ENCODE measurements at regions not wholly inside any gene's neighbourhood (a gene's known extent, or its start where the extent isn't known, plus 50 kb on each side); places are given as distances from the start of the nearest gene placed in this dataset.
"Not testable (repeated sequence)": the region's sequence is repeated elsewhere in the genome, so short reads cannot be mapped to it uniquely, and the experiment has no call there.

DNA sequence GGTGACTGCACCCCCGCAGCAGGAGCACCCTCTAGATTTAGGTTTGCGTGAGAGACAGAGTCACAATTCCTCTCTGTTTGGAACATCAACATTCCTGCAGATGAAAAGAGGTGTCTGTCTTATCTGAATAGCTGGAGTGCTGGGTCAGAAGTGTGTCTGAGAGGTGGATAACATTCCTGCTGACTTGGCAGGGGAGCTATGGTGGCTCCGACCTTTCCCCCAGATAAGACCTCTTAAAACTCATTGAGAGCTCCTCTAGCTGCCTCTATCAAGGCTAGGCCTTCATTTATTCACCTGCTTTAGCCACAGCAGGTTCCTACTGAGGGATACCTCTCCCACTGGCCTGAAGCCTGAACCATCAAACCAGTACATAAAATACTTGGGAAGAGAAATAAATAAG is 615.5 kb downstream of the LRRC70 start:
- DNase-seq, result no peak

DNA sequence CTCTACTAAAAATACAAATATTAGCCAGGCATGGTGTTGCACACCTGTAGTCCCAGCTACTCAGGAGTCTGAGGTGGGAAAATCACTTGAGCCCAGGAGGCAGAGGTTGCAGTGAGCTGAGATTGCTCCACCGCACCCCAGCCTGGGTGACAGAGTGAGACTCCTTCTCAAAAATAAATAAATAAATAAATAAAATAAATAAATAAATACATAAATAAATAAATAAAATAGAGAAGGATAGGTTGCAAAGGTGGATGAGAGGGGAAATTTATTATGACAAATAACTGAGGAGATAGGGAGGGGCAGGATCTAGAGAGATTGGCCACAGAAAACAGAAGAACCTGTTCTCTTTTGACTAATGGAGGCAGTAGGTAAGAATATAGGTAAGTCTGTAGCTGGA is 601.6 kb downstream of the LRRC70 start:
- DNase-seq, result not testable (repeated sequence)

DNA sequence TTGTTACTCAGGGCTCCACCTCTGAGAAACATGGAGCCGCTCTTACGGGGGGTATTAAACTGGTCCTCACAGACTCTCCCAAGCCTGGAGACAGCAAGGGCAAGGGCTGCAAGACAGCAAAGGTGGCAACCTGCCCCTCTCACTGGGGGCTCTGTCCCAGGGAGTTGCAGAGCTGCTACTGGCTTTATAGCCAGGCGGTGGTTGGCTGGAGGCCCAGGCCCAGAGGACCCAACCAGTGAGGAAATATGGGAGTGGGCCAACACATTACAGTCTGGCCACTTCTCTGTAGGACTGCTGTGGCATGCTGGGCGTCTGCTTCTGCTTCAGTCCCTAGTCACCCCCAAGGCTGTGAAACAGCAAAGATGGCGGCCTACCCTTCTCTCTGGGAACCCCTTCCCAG is 597.2 kb downstream of the LRRC70 start:
- no peak for DNase-seq

DNA sequence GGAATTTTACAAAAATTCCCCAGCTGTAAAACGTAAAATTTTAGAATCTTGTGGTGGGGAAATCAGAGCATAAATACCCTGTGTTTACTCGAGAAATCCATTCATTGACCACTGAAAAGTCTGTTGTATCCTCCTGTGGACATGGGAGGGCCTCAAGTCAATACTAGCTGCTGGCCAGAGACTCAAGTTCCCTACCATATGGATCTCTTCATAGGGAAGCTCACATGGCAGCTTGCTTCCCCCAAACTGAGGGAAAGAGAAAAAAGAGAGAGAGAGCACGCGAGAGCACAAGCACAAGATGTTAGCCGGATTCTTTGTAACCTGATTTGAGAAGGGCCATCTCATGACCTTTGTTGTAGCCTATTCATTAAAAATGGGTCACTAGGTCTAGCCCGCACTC is 591.9 kb downstream of the LRRC70 start:
- no peak for DNase-seq

DNA sequence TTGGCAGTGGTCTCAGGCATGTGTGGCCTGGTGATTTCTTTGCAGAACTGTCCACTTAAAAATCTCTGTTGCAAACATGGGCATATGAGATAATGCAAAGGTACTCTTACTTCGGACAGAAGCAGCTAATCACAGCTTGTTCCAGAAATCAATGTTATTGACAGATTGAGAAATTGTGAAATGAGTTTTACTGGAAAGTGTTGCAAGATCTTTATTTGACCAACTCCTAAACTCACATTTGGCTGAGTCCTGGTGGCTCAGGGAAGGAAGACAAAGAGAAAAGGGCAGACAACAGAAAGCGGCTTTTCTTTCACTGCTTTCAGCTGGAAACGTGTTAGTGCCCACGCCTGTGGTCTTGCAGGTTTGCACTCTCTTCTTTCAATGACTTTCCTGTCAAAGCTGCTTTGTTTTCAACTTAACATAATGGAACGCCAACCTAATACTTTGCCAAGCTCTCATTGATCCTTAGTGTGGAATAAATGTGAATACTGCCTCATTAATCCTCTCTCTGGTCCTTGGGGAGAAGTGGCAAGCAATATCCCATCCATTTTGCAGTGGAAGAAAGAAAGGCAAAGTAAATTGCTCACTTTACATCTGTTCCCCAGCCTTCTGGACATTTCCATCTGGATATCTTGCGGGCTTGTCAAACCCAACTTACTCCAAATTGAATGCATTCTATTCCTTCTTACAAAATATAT is 586.4 kb downstream of the LRRC70 start:
- no peak for DNase-seq

DNA sequence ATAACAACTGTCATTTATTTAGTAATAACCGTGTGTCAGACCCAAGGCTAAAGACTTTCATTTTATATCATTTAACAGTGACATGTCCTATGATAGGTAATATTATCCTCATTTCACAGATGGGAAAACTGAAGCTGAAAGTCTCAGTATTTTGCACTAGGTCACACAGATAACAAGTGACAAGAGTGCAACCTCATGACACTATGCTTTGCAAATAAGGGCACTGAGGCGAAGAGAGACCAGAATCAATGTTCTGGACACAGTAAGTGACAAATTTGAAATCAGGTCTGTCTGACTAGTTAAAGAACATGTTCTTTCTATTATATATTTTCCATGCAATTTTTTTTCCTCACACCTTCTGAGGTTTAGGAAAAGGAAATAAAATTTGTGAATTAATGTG is 585.7 kb downstream of the LRRC70 start:
- no peak for DNase-seq

DNA sequence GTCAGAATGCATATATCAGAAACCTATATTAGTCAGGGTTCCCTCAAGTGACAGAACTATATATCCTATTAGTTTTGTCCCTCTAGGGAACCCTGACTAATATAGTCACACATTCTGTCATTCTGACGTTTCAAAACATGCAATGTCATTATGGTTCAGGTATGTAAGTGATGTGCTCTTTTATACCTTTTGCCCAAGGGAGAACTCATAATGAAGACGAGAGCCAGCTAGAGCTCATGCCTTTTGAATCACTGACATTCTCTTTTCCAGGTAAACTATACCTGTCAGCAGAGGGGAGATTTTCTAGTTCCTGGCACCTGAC is 576.7 kb downstream of the LRRC70 start:
- DNase-seq, result no peak

DNA sequence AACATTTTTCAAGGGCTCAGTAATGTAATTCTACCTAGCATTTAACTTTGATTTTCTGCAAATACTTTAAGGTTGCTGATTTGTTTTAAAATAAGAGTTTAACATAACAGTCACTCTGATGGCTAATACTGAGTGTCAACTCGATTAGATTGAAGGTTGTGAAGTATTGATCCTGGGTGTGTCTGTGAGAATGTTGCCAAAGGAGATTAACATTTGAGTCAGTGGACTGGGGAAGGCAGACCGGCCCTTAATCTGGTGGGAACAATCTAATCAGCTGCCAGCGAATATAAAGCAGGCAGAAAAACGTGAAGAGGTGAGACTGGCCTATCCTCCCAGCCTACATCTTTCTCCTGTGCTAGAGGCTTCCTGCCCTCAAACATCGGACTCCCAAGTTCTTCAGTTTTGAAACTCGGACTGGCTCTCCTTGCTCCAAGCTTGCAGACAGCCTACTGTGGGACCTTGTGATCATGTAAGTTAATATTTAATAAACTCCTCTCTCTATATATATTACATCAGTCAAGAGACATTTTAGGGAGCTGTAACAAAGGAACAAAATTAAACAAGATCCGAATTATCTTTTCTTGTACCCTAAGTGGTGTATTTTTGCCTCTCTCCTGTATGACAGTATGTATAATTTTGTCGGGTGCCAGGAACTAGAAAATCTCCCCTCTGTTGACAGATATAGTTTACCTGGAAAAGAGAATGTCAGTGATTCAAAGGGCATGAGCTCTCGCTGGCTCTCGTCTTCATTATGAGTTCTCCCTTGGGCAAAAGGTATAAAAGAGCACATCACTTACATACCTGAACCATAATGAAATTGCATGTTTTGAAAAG is 576.1 kb downstream of the LRRC70 start:
- no peak for DNase-seq

DNA sequence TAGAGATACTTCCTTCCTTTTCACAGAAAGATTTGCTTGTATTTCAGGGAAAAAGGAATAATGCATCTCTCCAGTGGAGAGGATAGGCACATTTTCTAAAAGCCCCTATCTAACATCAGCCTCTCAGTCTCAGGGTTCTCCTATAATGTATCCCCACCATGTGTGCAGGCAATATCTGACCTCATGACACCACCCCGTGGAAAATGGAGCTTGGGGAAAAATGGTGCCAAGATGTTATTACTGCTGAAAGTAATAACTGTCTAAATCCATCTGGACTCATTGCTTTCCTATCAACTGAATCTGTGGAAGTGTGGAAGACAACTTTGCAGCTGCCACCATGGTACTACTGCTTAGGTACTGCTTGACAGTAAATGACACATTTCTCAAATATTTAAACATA is 574.3 kb downstream of the LRRC70 start:
- no peak for DNase-seq

DNA sequence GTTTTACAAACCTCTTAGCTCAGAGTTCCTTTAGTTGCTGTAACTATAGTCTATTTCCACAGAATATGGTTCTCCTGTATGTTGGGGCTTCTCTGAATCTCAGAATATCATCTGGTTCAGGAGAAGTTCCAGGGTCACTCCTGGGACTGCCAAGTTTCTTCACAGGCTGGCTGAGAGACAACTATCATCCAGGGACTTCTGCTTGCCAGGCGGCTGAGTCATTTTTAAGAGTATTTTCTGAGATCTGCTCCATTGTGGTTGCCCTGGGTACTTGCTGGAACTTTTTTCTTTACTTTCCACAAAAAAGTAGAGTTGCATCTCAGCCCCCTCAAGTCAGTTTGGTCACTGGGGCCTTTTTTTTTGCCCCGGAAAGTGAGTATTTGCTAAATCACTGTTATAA is 566.5 kb downstream of the LRRC70 start:
- no peak for DNase-seq

DNA sequence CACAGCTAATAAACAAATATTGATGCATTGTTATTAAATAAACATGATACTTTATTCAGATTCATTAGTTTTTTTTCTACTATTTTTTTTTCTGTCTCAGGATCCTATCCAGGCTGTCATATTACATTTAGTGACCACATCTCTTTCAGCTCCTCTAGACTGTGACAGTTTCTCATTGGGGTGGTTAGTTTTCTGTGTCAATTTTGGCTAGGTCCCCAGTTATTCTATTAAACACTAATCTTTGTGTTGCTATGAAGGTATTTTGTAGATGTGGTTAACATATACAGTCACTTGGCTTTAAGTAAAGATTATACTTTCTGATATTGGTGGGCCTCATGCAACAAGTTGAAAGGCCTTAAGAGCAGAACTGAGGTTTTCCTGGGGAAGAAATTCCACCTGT is 563.0 kb downstream of the LRRC70 start:
- DNase-seq, result no peak

DNA sequence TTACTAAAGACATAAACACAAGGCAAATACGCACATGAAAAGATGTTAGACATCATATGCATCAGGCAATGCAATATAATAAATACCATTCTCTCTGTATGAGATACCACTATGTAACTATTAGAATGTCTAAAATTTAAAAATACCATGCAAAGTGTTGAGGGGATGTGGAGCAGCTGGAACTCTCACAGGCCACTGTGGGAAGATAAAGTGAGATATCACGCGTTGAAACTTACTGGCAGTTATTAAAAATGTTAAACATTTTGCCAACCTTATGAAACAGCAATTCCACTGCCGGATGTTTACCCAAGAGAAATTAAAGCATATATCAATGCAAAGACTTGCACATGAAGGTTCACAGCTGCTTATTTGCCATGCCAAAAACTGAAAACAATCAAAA is 556.7 kb downstream of the LRRC70 start:
- no peak for DNase-seq

DNA sequence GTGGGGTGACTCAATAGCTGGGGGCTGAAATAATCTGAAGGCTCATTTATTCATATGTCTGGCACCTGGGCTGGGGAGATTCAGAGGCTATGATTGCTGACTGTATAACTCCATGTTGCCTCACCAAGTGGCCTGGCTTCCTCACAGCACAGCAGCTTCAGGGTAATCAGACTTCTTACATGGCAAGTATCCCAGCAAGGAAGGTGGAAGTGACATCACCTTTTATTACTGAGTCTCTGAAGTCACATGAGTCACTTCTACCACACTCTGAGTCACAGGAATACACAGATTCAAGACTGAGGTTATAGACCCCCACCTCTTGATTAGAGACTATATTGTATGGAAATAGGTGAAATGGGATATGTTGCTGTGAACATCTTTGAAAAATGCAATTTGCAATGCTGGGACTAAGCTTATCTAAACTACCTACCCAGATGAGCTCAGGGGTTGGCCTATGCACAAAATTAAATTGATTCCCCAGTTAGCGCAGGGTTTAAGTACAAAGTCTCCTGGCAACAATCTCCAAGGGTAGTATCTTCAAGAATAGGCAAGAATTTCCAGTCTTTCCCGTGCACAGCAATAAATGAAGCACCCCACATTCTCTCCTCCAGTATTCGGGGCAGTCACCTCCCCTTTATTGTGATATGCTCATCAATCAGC is 553.1 kb downstream of the LRRC70 start:
- no peak for DNase-seq

DNA sequence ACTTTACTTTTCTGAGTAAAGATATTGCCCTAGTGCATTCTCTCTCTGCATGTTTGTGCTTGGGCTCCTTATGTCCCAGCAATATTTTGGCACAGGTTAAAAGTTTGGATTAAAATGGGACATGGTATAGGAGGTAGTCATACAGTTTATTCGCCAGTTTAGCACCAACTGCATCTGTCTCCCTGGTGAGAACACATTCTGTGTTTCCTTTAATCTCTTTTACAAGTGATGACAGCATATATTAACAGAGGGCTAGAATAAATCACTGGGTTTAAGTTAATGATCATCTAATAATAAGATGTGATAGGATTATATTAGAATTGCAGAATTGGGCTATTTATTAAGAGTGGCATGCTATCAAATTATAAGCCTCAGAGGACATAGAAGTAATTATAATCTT is 550.1 kb downstream of the LRRC70 start:
- no peak for DNase-seq

DNA sequence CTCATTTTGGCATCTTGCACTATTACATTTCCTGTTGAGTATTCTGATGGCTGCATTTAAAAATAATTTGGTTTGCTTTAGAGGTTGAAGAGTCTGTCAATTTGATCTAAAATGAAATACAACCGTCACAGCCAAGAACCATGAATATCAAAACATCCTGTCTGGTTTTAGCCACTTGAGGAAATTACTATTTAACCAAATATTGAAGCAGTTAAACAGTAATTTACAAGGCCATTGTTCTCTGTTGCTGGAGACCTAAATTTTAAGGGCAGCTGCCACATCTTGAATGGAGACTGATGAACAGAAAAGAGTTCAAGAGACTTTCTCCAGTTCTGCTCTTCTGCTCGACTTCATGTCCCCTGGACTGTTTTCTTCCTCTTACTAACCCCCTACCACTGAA is 549.4 kb downstream of the LRRC70 start:
- DNase-seq, result no peak

DNA sequence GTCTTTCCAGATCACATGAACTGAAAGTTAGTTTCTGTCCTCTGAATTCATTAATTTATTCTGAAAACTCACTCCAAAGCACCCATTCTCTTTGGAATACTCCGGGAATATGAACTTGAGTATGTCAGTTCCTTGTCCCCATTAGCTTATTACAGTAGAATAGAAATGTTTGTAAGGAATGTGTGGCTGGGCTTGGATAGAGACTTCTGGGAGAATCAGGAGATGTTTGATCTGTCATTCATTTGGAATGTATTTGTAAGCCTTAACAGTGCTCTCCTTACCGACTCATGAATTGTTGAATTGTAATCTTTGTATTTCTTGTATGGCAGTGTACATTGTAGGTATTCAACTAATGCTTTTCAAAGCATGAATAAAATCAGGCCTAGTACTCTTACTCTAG is 548.4 kb downstream of the LRRC70 start:
- DNase-seq, result no peak

DNA sequence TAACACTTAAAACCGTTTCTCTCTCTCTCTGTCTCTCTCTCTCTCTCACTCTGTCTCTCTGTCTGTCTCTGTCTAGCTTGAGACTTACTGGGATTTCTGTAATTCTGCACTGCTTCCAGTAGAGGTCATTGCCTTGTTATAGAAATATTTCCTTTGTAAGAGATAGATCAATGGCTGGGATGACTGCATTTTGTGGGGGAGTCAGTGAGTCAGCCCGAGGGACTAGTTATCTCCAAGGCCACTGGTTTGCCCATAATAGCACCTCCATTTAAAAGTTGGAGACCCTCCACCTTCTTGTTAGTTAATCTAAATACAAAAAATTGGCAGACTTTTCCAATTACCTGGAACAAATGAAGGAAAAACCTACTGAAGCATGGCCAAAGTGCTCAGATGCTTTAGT is 547.2 kb downstream of the LRRC70 start:
- no peak for DNase-seq

DNA sequence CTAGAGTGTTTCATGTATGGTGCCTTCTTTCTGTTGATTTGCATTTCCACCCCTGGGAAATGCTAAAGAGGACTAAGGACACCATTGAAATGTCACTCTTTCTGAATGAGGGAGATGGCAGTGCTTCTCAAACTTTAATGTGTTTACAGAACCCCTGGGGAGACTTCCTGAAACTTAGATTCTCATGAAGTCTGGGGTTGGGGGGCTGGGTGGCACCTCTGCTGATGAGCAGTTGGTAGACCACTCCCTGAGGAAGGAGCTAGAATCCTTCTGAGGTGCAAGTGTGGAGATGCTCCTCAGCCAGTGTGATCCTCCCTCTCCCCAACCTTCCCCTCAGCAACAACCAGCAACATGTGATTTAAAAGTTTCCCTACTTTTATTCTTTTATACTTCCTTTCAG is 546.8 kb downstream of the LRRC70 start:
- no peak for DNase-seq

DNA sequence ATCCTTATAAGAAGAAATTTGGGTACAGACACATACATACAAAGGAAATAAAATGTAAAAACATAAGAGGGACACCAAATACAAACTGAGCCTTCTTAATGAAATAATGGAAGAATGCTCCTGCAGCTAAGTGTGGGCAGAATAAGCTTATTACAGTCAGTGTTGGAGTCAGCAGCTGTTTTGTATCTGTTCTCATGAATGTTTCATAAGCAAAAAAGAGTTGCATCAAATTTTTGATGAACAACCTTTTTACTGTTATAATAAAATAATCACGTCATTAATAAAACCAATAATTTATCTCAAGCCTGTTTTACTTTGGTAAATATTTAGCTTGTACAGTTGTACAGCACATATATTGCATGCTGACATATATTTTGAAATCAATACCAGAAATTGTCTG is 545.6 kb downstream of the LRRC70 start:
- no peak for DNase-seq

DNA sequence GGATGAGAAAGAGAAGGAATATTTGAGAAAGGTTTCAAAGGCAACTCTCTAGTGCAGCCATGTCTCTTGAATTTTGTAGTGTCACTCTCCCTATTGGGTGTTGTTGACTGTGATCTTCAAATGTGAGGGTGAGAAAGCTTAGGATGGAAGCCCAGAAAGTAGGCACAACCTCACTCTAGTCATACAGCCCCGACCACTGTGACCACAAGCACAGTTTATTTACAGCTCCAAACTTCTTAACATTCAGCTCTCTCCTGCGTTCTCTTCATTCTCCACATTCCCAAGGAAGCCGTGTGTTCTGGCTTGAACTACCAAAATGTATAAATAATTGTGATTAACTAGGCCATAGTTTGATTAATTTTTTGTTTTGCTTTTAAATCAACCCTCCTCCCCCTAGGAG is 542.9 kb downstream of the LRRC70 start:
- no peak for DNase-seq

DNA sequence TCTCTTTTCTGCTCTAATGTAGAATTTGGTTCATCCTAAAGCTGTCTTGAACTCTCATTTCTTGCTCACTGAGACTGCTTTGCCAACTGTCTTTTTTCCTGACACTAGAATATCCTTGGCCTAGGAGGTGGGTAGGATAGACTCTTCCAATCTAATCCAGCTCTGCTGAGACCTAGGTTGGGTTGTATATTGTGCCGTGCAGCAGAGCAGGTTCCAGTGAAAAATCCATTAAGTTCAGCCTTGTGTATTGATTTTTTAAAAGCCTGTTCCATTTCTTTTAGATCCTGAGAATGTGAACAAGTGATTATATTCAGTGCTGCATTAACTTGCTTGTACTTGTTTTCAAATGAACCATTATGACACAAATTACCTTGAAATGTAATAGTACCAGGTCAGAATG is 539.6 kb downstream of the LRRC70 start:
- DNase-seq, result no peak

DNA sequence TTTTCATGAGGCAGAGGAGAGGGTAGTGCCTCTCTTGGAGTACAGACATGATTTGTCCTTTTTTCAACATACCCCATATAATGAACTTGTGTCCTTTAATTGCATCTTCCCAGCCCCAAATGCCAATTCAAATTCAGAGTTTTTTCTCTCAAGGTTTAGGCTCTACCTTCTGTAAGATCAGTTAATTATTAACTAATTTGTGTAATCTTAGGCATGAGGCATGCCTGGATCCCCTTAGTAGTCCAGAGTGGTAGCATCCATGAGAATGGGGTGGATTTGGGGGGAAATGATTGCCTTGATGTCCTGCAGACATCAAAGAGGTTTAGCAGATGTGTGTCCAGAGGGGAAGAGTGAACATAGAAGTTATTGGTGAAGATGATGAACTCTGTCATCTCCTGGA is 533.3 kb downstream of the LRRC70 start:
- DNase-seq, result no peak

DNA sequence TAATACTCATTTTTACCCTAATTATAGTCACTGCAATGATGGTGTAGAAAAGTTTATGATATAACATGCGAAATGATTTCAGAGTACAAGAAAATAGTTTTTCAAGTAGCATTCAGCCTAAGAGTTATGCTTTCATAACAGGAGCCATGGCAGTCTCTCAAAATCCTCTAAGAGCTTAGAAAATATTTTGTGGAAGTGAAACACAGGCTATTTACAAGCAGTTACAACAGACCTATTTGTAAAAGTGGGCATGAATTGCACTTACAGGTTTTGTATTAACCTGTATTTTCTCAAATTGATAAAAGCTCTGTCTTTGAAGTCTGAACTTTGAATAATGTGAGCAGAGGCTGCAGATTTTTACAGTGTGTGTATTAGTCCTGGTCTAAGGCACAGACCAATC is 523.3 kb downstream of the LRRC70 start:
- no peak for DNase-seq

DNA sequence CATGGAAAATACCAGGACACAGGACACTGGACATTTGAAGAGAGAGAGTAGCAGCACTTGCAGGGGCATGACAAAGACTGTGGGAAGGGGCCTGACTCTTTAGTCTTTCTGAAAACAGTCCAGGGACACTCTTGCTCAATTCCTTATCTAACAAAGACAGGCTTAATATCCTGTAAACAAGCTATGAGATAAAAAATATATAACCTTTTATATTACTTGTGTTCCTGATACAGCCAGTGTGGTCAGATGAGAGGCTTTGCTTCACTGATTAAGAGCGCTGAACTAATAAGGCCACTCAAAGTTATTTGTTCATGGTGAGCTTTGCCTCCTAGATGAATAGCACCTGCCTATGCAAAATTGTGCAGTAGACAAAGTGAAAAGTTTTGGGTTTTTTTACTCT is 518.7 kb downstream of the LRRC70 start:
- no peak for DNase-seq

All from CD4-positive, alpha-beta T cell treated with Interleukin-15 for 1 hour (primary cell).